GM19455 (cell line): ENCODE measurements at regions not wholly inside any gene's neighbourhood (a gene's known extent, or its start where the extent isn't known, plus 50 kb on each side); places are given as distances from the start of the nearest gene placed in this dataset.
A peak's percentile ranks its signal among the peaks of the same experiment; 100 is the strongest.
"Not testable (repeated sequence)": the region's sequence is repeated elsewhere in the genome, so short reads cannot be mapped to it uniquely, and the experiment has no call there.

ENCODE experiments used
- ATAC-seq: cut with Tn5 transposase; IDR thresholded peaks from one replicate; pipeline ENCODE4 v1.9.1; 2021; ENCODE audit not compliant: unreplicated experiment

DNA sequence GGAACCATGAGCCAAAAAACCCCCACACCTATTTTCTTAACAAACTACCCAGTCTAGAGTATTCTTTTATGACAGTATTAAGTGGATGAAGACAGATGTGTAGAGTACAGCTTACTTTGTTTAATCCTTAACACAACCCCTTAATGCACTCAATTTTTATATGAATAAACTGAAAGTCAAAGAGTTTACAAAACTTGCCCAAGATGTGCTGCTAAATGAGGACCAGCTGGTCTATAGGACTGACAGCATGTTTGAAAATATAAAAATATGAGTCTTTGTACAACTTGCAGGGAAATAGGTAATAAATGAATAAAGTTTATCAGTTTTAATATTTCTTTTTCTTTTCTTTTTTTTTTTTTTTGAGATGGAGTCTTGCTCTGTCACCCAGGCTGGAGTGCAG, 102.3 kb downstream of the ZFY start:
- no peak for ATAC-seq

DNA sequence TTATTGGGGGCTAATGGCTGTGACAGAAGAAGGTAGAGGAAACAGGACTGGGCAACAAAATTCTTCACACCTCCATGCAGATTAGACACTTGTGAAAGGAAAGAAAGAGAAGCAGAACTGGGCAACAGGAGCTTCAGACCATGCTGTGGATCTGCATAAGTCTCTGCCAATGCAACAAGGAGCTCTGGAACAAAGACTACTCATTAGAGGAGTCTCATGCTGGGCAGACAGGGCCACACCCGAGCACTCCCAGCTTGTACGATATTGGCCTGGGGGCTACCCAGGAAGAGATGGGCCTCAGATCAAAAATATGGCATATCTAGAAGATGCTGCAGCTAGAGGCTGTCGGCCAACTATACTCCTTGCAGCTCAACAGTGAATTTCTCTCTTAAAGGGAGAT, 105.2 kb downstream of the ZFY start:
- ATAC-seq: no peak

DNA sequence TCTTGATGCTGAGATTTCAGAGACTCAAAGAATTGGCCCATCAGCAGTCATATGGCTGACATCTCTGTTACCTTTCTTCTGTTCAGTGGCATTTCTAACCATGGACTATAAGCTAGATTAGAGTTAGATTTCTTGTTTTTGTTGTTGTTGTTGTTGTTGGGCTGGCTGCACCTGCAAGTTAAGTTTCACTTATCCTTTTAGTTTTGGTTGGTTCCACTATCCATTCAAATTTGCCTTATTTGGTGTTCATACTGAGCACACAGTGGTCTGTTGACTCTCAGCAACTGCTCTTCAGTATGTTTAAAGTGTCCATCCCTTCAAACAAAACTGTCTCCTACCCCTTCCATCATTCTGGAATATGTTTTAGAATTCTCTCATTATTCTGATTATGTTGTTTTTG, 106.8 kb downstream of the ZFY start:
- ATAC-seq: peak; percentile 66

DNA sequence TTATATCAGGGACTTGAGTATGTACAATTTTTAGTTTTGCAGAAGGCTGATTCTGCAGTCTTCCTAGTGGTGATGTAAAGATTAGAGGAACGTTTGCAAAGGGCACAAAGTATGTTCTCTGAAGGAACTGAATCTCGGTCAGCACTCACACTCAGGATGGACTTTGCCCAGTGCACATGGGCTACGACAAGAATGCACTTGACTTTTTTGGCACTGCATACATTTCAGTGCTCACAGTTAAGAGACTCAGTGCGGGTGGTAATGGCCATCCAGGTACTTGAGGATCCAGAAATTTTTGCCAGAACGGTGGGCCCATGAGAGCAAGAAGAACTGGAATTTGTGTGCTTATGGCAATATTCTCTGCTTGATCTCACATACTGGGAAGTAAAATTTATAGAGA, 107.7 kb downstream of the ZFY start:
- no peak for ATAC-seq

DNA sequence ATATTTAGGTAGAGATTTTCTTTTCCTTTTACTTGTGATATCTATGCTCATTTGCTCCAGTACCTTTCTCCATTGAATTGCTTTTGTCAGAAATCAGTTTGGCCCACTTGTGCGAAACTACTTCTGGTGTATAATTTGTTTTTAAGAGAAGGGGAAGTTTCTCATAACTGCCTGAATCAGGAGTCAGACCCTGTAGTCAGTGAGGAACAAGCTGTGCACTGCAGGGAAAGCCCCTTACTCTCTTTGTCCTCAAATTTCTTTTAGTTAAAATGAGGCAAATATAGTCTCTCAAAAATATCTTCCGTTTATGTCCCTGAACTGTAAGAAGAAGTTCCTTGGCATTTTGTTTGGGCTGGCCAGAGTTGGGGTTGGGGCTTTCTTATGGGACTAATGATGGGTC, 109.9 kb downstream of the ZFY start:
- ATAC-seq: no peak

DNA sequence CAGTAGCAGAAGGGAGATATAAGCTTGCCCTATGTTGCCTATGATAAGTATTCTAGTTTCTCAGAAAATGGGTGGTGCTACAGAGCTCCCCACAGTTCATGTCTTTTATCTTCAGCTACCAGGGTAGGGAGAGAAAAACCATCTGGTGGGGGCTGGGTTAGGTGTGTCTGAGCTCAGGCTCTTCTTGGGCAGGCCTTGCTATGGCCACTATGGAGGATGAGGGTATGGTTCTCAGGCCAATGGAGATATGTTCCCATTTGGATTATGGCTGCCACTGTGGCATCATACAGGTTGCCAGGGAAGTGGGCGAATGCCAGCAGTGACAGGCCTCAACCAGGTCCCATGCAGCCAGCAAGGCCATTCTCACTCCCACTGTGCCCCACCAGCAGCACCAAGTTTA, 120.3 kb downstream of the ZFY start:
- ATAC-seq: not testable (repeated sequence)

DNA sequence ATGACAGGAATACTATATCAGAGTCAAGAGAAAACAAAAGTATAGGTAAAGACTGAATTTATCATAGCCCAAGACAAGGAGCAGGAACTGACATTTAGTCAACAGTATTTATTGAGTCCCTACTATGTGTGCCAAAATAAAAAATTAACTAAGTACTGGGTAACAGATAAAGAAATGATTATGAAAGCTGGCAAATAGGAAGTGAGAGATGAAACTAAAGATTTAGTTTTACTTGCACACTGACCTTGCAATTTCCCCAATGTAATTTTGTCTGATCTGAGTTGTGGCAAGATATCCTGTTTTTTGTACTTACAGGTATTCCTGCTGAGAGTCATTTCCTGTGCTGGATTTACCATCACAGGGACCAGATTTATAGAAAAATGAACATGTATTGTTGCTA, 123.2 kb downstream of the ZFY start:
- peak; percentile 55 for ATAC-seq

DNA sequence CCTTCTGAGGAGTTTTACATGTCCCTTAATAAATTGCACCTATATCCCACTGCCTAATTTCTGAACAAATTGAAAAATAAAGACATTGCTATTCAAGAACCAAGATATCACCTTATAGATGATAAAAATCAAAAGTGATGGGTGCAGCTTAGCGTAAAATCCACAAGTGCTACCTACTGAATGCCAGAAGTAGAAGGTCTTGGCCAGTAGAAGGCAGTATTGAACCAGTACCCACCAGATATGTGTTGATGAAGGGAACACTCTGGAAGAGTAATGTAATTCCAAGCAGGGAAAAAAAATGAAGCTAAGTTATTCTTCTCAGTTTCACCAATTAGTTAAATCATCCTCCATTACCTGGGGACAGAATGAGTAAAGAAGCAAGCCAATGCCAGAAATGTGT, 125.5 kb downstream of the ZFY start:
- not testable (repeated sequence) for ATAC-seq

DNA sequence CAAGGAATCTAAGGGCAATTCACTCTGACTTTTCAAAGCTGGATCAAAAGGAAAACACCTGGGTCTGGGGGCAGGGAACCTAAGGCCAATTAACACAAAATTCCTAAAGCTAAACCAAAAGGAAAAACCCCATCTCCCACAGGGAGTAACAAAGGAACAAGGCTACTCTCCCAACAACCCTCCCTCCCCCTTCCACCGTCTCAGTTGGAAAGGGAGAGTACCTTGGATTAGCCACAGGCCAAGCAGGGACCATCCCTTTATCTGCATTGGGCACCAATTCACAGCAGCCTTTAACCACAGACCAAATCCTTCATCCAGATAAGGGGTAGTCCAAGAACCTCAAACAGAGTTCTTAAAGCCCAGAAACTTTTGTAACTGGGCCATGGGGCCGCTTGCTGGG, 153.0 kb downstream of the ZFY start:
- not testable (repeated sequence) for ATAC-seq

DNA sequence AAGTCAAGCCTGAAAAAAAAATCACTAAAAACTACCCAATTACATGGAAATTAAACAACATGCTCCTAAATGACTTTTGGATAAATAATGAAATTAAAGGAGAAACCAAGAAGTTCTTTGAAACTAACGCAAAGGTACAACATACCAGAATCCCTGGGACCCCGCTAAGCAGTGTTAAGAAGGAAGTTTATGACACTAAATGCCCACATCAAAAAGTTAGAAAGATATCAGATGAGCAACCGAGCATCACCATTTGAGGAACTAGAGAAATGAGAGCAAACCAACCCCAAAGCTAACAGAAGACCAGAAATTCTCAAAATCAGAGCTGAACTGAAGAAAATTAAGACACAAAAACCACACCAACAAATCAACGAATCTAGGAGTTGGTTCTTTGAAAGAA, 173.5 kb downstream of the ZFY start:
- not testable (repeated sequence) for ATAC-seq

DNA sequence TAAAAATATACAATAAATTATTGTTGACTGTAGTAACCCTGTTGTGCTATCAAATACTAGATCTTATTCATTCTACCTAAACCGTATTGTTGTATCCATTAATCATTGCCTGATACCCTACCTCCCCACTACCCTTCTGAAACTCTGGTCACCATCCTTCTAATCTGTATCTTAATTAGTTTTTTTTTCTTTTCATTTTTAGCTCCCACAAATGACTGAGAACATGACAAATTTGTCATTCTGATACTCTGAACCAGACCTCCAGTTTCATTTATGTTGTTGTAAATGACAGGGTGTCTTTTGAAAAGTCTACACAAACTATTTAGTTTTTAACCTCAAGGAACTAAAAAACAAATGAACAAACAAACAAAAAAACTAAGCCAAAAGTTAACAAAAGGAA, 185.1 kb downstream of the ZFY start:
- peak; percentile 86 for ATAC-seq

DNA sequence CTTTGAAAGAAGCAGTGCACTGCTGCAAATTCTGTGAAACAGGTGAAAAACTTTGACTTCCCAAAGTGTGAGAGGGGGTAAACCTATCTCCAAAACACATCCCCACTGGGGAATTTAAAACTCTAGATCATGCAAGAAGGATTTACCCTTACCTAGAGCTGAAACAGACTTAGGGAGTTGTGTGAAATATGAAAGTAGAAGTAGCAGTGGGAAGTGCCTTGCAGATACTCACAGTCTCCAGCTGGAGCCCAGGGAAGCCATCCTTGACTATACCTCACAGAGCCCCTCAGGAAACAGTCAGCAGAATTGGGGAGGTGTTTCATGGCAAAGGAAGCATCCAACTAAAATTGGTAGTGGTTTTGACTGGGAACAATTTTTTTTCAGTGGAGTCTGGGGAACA, 185.5 kb downstream of the ZFY start:
- ATAC-seq: peak; percentile 54

DNA sequence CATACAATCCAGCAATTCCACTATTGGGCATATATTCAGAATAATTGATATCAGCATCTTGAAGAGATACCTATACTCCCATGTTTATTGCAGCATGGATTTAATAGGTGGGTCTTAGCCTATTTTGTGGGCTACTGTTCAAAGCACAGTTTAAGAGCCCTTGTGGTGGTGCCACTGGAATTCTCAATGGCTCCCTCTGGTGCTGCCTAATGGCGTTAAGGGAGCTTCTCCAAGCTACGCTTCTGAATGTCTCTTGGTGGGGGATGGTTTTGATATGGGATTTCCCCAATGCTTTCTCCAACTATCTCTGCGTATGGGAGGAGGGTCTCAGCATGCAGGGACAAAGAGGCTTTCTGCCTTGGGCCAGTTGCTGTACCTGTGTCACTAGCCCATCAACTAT, 188.3 kb downstream of the ZFY start:
- not testable (repeated sequence) for ATAC-seq

DNA sequence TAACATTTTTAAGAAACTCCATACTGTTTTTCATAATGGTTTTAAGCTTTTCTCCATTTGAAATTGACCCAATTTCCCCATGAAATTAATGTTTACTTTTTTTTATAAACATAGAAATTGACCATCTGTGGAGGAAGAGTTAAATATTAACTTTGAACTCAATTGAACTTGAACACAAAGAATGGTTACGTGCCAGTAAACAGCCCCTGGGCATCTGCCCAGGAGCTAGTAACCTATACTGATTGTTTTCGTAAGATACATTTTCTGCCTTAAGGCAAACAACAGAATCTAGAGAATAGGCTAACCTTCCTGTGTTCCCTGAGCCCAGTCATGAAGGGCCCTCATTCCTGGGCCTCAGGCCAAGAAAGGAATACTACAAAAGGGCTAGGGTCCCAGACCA, 235.9 kb downstream of the ZFY start:
- not testable (repeated sequence) for ATAC-seq

DNA sequence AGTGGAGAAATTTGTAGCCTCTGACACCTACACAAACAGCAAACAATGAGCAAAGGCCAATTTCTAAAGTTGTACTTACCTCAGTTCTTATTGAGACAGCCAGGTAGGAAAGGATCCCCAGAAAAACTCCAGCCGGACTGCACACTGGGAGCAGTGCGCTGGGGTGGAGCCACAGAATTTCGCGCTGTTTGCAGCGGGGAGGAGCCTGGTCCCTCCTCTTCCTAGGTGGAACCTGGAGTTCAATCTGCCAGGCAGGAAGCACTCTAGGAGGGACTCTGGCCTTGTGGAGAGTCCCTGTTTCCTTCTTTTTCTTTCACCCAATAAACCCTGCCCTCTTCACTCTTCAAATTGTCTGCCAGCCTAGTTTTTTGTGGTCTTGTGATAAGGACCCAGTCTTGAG, 259.9 kb downstream of the ZFY start:
- ATAC-seq: not testable (repeated sequence)

DNA sequence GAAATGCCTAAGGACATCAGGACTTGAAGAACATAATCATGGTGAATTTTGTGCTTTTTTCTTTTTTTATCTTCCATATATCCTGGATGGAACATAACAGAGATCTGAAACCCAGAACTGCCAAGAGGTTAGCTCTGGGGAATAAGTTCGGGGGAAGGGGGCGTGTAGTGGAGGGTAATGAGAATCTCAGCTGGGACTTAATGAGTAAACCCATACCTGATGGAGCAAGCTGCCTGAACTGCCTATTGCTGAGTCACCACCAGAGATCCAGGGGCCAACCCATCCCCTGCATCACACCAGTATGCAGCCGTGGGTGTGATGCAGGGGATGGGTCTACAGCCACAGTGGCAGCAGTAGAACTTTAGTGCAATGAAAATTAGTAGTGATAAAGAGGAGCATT, 267.1 kb downstream of the ZFY start:
- ATAC-seq: not testable (repeated sequence)

DNA sequence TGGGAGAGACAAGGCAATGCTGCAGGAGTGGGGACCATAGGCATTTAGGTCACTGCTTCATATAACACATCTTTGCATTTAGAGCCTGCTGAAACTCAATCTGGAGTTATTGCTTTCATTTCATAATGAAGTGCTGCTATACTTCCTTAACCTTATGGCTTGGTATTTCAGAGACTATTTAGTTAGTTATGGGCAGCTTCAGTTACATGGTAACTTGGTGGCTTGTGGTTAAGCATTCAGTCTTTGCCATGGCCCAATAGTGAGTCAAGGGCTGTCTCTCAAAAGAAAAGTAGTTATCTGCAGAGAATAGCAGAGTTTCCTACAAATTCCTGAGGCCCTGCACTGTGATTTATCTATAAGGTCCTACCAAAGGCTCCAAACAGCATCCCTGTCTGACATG, 271.6 kb downstream of the ZFY start:
- ATAC-seq: not testable (repeated sequence)

DNA sequence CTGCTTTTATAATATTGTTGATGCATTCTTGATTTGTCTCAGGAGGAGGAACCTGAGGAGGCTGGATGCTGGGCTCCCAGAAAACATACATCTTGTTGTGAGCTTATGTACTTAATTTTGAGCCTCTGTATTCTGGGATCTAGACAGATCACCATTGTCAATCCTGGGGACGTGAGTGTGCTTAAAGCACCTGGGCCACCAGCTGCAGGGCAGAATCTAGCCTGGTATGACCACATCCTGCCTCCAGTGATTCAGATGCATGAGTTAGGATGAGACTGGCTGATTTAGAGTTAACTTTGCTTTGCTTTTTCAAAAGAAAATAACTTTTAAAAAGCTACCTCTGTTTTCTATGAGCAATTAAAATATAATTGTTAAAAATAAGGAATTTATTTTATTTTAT, 278.0 kb downstream of the ZFY start:
- peak; percentile 72 for ATAC-seq

DNA sequence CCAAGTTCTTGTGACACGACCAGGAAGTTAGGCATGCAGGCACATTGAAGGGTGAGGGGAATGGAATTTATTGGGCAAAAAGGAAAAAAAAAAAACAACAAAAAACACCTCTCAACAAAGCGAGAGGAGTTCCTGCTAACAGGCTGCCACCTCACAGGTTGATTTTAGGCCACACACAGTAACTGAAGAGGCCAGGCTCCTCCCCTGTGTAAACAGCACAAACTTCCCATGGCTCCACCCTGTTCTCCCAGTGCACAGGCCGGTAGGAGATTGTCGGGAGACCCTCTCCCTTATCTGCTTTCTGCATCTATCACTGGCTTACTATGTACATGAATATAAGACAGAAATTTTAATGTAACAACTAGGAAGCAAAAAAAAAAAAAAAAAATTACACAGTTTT, 283.0 kb downstream of the ZFY start:
- peak; percentile 50 for ATAC-seq

DNA sequence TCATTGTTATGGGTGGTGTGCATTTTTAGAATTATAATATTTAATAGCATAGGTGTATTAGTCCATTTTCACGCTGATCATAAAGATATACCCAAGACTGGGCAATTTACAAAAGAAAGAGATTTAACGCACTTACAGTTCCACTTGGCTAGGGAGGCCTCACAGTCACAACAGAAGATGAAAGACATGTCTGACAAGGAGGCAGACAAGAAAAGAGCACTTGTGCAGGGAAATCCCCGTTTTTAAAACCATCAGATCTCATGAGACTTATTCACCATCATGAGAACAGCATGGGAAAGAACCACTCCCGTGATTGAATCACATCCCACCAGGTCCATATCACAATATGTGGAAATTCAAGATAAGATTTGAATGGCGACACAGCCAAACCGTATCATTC, 283.4 kb downstream of the ZFY start:
- peak; percentile 57 for ATAC-seq

DNA sequence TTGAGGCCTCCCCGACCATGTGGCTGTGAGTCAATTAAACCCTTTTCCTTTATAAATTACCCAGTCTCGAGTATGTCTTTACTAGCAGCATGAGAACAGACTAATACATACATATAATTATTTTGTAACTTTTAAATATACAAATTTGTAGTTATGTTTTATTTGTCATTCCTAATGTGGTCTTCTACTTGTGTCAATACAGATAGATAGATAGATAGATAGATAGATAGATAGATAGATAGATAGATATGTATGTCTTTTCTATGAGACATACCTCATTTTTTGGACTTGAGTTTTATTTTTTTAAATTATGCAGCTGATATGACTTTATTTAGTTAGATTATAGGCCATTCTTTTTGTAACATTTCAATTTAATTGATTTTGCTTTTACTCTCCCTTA, 316.0 kb upstream of the TGIF2LY start:
- not testable (repeated sequence) for ATAC-seq

DNA sequence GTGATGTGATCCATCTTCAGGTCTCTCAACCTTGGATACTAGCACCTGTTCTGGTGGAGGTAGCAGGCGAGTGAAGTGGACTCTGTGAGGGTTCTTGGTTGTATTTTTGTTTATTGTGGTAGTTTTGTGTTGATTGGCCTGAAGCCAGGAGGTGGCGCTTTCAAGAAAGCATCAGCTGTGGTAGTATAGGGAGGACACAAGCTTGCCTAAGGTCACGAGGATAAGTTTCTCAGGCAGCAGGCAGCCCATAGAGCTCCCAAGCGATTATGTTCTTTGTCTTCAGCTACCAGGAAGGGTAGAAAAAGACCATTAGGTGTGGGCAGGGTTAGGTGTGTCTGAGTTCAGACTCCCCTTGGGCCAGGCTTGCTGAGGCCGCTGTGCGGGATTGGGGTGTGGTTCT, 290.8 kb upstream of the TGIF2LY start:
- ATAC-seq: not testable (repeated sequence)

DNA sequence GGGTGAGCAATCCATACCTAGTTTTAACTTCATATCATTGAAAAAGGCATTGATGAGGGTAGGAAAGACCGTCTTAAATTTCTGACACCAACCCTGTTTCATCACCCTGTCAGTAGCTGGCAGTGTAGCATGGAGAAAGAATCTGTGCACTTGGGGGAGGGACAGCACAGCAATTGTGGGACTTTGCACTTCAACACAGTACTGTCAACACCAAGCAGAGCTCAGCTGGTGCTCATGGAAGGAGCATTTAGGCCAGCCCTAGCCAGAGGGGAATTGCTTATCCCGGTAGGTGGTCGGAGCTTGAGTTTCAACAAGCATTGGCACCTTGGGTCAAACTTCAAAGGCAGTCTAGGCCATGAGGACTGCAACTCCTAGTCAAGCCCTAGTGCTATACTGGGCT, 281.6 kb upstream of the TGIF2LY start:
- ATAC-seq: not testable (repeated sequence)

DNA sequence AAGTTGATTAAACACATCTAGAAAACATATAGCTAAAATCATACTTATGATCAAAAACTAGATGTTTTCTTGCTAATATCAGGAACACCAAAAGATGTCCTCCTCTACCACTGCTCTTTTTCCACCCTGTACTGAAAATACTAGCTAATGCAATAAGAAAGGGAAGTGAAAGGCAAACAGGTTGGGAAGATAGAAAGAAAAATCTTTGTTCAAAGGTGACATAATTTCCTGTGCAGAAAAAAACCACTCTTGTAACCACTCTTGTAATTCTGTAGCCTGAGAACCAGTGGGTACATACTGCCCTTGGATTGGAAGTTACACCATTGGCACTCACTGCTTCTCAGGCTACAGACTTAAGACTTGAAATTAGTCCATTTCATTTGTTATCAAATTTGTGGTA, 258.9 kb upstream of the TGIF2LY start:
- not testable (repeated sequence) for ATAC-seq
